H9 (cell line): ENCODE measurements at regions not wholly inside any gene's neighbourhood (a gene's known extent, or its start where the extent isn't known, plus 50 kb on each side); places are given as distances from the start of the nearest gene placed in this dataset.

Experiments
- DNase-seq: peaks from one replicate; pipeline ENCODE4 v3.0.0-alpha.2; 2017
- H2AFZ ChIP-seq: one replicate; pipeline ENCODE4 v1.6.1; 2013; ENCODE audit warnings: mild to moderate bottlenecking, low read length, control low read depth, moderate library complexity
- H2AK5ac ChIP-seq: 2 replicates; pipeline ENCODE4 v1.6.1; 2013; ENCODE audit warnings: low read length, control low read depth, mixed read lengths; ENCODE audit not compliant: insufficient read length
- H2BK120ac ChIP-seq: one replicate; pipeline ENCODE4 v1.6.1; 2013; ENCODE audit warnings: low read depth, mild to moderate bottlenecking, low read length, control low read depth, inconsistent platforms; ENCODE audit not compliant: poor library complexity, severe bottlenecking
- H2BK12ac ChIP-seq: 2 replicates; pipeline ENCODE4 v1.6.1; 2013; ENCODE audit warnings: low read length, control low read depth, mixed read lengths, low read depth; ENCODE audit not compliant: insufficient read length
- H2BK15ac ChIP-seq: 2 replicates; pipeline ENCODE4 v1.6.1; 2013; ENCODE audit warnings: low read depth, low read length, control low read depth
- H2BK20ac ChIP-seq: one replicate; pipeline ENCODE4 v1.6.1; 2013; ENCODE audit warnings: low read depth, mild to moderate bottlenecking, low read length, control low read depth, inconsistent platforms; ENCODE audit not compliant: poor library complexity, severe bottlenecking
- H2BK5ac ChIP-seq: 2 replicates; pipeline ENCODE4 v1.6.1; 2013; ENCODE audit warnings: low read length, control low read depth, mixed read lengths; ENCODE audit not compliant: insufficient read length
- H3K14ac ChIP-seq: 2 replicates; pipeline ENCODE4 v1.6.1; 2013; ENCODE audit warnings: low read length, control low read depth; ENCODE audit not compliant: insufficient read depth
- H3K18ac ChIP-seq: 2 replicates; pipeline ENCODE4 v1.6.1; 2013; ENCODE audit warnings: low read depth, mild to moderate bottlenecking, mixed read lengths, low read length, control low read depth; ENCODE audit not compliant: insufficient read length
- H3K23ac ChIP-seq: 2 replicates; pipeline ENCODE4 v1.6.1; 2013; ENCODE audit warnings: low read length, control low read depth, mixed read lengths, low read depth; ENCODE audit not compliant: insufficient read length
- H3K23me2 ChIP-seq: 2 replicates; pipeline ENCODE4 v1.6.1; 2013; ENCODE audit warnings: low read depth, mild to moderate bottlenecking, mixed read lengths, low read length, control low read depth; ENCODE audit not compliant: insufficient read length, poor library complexity, severe bottlenecking
- H3K27ac ChIP-seq: 2 replicates; pipeline ENCODE4 v1.5.1; 2013; ENCODE audit warnings: low read length, control low read depth, mixed read lengths, low read depth; ENCODE audit not compliant: insufficient read length
- H3K27me3 ChIP-seq: 2 replicates; pipeline ENCODE4 v1.6.1; 2013; ENCODE audit warnings: low read length, control low read depth, inconsistent platforms; ENCODE audit not compliant: insufficient read depth
- H3K4ac ChIP-seq: 2 replicates; pipeline ENCODE4 v1.6.1; 2013; ENCODE audit warnings: low read depth, mild to moderate bottlenecking, control low read depth, inconsistent platforms, low read length, moderate library complexity
- H3K4me1 ChIP-seq: 2 replicates; pipeline ENCODE4 v1.6.1; 2013; ENCODE audit warnings: low read length, control low read depth, inconsistent platforms; ENCODE audit not compliant: insufficient read depth
- H3K4me2 ChIP-seq: 2 replicates; pipeline ENCODE4 v1.6.1; 2013; ENCODE audit warnings: low read length, control low read depth, mixed read lengths; ENCODE audit not compliant: insufficient read length, insufficient read depth
- H3K56ac ChIP-seq: 2 replicates; pipeline ENCODE4 v1.6.1; 2013; ENCODE audit warnings: low read depth, mild to moderate bottlenecking, mixed read lengths, low read length, control low read depth; ENCODE audit not compliant: insufficient read length
- H3K79me1 ChIP-seq: 2 replicates; pipeline ENCODE4 v1.6.1; 2013; ENCODE audit warnings: low read depth, mild to moderate bottlenecking, moderate library complexity, low read length, control low read depth, inconsistent platforms; ENCODE audit not compliant: insufficient read depth, poor library complexity, severe bottlenecking
- H3K79me2 ChIP-seq: 2 replicates; pipeline ENCODE4 v1.6.1; 2013; ENCODE audit warnings: low read length, control low read depth, inconsistent platforms; ENCODE audit not compliant: insufficient read depth
- H3K9ac ChIP-seq: 2 replicates; pipeline ENCODE4 v1.6.1; 2013; ENCODE audit warnings: low read length, control low read depth, mixed read lengths; ENCODE audit not compliant: insufficient read length; ENCODE audit errors: extremely low read depth
- H3K9me3 ChIP-seq: one replicate; pipeline ENCODE4 v1.6.1; 2013; ENCODE audit warnings: low read depth, low read length, inconsistent platforms; ENCODE audit not compliant: control insufficient read depth
- H3T11ph ChIP-seq: one replicate; pipeline ENCODE4 v1.6.1; 2013; ENCODE audit warnings: mild to moderate bottlenecking, low read length, control low read depth, inconsistent platforms
- H4K20me1 ChIP-seq: one replicate; pipeline ENCODE4 v1.6.1; 2013; ENCODE audit not compliant: control insufficient read depth, insufficient read length, insufficient read depth
- H4K5ac ChIP-seq: 2 replicates; pipeline ENCODE4 v1.6.1; 2013; ENCODE audit warnings: low read depth, mild to moderate bottlenecking, mixed read lengths, low read length, control low read depth; ENCODE audit not compliant: insufficient read length
- H4K8ac ChIP-seq: replicated peaks from 2 replicates; pipeline ENCODE4 v1.6.1; 2013; ENCODE audit warnings: low read length, control low read depth, mixed read lengths, low read depth; ENCODE audit not compliant: insufficient read length
- H4K91ac ChIP-seq: 2 replicates; pipeline ENCODE4 v1.6.1; 2013; ENCODE audit warnings: low read depth, mild to moderate bottlenecking, moderate library complexity, mixed read lengths, low read length, control low read depth; ENCODE audit not compliant: insufficient read length
- H3K27ac Mint-ChIP-seq, 3 experiments: 2 replicates in 2 of 3; 3 replicates in 1 of 3; pipeline ENCODE4 v1.8.0; 2020 to 2021; ENCODE audit warnings: mixed read lengths in 3 of 3, mild to moderate bottlenecking in 1 of 3, moderate library complexity in 1 of 3
- H3K27me3 Mint-ChIP-seq: 2 replicates; pipeline ENCODE4 v1.8.0; 2021; ENCODE audit warnings: low read depth, mild to moderate bottlenecking, moderate library complexity, mixed read lengths
- H3K36me3 Mint-ChIP-seq, 3 experiments: 2 replicates in 2 of 3; 3 replicates in 1 of 3; pipeline ENCODE4 v1.8.0; 2020 to 2021; ENCODE audit warnings: low read depth in 3 of 3, mixed read lengths in 3 of 3; ENCODE audit not compliant: insufficient read depth in 1 of 3
- H3K4me1 Mint-ChIP-seq, 2 experiments: 2 replicates each; pipeline ENCODE4 v1.8.0; 2020; ENCODE audit warnings: mixed read lengths in 2 of 2
- H3K4me3 Mint-ChIP-seq, 2 experiments: 2 replicates in 1 of 2; 3 replicates in 1 of 2; pipeline ENCODE4 v1.8.0; 2020 to 2021; ENCODE audit warnings: mild to moderate bottlenecking in 2 of 2, mixed read lengths in 2 of 2, moderate library complexity in 1 of 2
- H3K9me3 Mint-ChIP-seq, 2 experiments: 2 replicates in 1 of 2; 3 replicates in 1 of 2; pipeline ENCODE4 v1.8.0; 2020; ENCODE audit warnings: mild to moderate bottlenecking in 2 of 2, mixed read lengths in 2 of 2, moderate library complexity in 1 of 2
- WGBS: extraction: QIAGEN DNeasy Blood & Tissue Kit; methylation state at CpG from one replicate; pipeline ENCODE4 v1.1.7; 2013; ENCODE audit warnings: missing lambda C conversion rate, low lambda C conversion rate, mixed read lengths; ENCODE audit not compliant: insufficient read length; ENCODE audit errors: extremely low coverage; 5-methylcytosine and 5-hydroxymethylcytosine counted together
- TF ChIP-seq, protein P1 (sequence below): fragments of 200-600 bp; sonication (generic); conservative IDR thresholded peaks from 3 replicates; pipeline ENCODE4 v1.8.0; 2021; ENCODE audit warnings: antibody characterized with exemption, mild to moderate bottlenecking

DNA sequence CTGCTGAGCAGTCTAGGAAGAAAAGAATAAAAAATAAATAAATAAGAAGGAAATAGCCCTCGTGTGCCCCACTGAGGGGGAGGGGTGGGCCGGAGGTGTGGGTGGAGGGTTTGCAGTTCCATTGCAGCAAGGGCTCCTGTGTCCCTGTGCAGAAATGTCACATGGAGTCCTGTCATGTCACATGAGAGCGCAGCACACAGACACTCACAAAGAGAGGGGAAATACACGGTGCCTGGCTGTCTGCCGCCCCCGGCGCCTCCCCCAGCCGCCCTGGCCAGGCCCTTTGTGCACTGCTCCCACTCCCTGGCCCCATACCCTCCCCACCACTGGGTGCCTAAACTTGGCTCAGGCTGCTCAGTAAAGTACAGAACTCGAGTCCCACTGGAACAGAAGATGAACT lies 55.6 kb upstream of the SPTLC1 start:
- no peaks in the 10 kb centered on the region for H3K36me3 Mint-ChIP-seq
- H3K23ac ChIP-seq: no peak overlapping the region
- DNase-seq: no peak
- H2BK12ac ChIP-seq: no peak overlapping the region
- no peak overlapping the region for H2BK15ac ChIP-seq
- no peak overlapping the region for H4K91ac ChIP-seq
- H3K4me1 ChIP-seq: no peaks in the 10 kb centered on the region
- H3K23me2 ChIP-seq: no peaks in the 10 kb centered on the region
- no peaks in the 10 kb centered on the region for H3K4me1 Mint-ChIP-seq
- no peak overlapping the region for H3K18ac ChIP-seq
- no CpG with 5 or more reads among the region's 9 CpGs for WGBS
- no peak overlapping the region for H3T11ph ChIP-seq
- no peak overlapping the region for H2BK120ac ChIP-seq
- H3K79me1 ChIP-seq: no peaks in the 10 kb centered on the region
- H3K27ac Mint-ChIP-seq: no peak overlapping the region
- H2BK20ac ChIP-seq: no peak overlapping the region
- H2AFZ ChIP-seq: no peak overlapping the region
- TF ChIP-seq, protein P1, sequence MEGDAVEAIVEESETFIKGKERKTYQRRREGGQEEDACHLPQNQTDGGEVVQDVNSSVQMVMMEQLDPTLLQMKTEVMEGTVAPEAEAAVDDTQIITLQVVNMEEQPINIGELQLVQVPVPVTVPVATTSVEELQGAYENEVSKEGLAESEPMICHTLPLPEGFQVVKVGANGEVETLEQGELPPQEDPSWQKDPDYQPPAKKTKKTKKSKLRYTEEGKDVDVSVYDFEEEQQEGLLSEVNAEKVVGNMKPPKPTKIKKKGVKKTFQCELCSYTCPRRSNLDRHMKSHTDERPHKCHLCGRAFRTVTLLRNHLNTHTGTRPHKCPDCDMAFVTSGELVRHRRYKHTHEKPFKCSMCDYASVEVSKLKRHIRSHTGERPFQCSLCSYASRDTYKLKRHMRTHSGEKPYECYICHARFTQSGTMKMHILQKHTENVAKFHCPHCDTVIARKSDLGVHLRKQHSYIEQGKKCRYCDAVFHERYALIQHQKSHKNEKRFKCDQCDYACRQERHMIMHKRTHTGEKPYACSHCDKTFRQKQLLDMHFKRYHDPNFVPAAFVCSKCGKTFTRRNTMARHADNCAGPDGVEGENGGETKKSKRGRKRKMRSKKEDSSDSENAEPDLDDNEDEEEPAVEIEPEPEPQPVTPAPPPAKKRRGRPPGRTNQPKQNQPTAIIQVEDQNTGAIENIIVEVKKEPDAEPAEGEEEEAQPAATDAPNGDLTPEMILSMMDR: no peak
- no peak overlapping the region for H4K5ac ChIP-seq
- H4K8ac ChIP-seq: no peak overlapping the region
- no peaks in the 10 kb centered on the region for H3K9me3 ChIP-seq
- no peak overlapping the region for H2AK5ac ChIP-seq
- no peaks in the 10 kb centered on the region for H4K20me1 ChIP-seq
- no peak overlapping the region for H2BK5ac ChIP-seq
- H3K4me3 Mint-ChIP-seq: no peak overlapping the region
- H3K27ac ChIP-seq: no peak overlapping the region
- H3K27me3 ChIP-seq: no peaks in the 10 kb centered on the region
- no peaks in the 10 kb centered on the region for H3K79me2 ChIP-seq
- no peak overlapping the region for H3K4ac ChIP-seq
- peaks cover 7% of the 10 kb centered on the region in 2 experiments; a peak in 4 of 5 replicates for H3K9me3 Mint-ChIP-seq
- no peak overlapping the region for H3K56ac ChIP-seq
- no peak overlapping the region for H3K4me2 ChIP-seq
- peaks cover 20% of the 10 kb centered on the region for H3K27me3 Mint-ChIP-seq
- no peak overlapping the region for H3K9ac ChIP-seq
- H3K14ac ChIP-seq: no peak overlapping the region
